CD4-positive, CD25-positive, alpha-beta regulatory T cell (primary cell): ENCODE measurements at regions not wholly inside any gene's neighbourhood (a gene's known extent, or its start where the extent isn't known, plus 50 kb on each side); places are given as distances from the start of the nearest gene placed in this dataset.

Source experiments
- ATAC-seq, 2 donors: fragments of 150-1000 bp; cut with Tn5 transposase; one replicate each; pipeline ENCODE4 v1.10.0; 2021; ENCODE audit warnings: low read depth in 2 of 2, moderate number of reproducible peaks in 2 of 2, moderate library complexity in 1 of 2
- DNase-seq, 3 donors: peaks; one replicate each; pipeline versions ENCODE4 v3.0.0 to v3.0.0-alpha.2; 2012 to 2022; ENCODE audit warnings: mixed read lengths in 1 of 3
- H3K27ac ChIP-seq: one replicate; pipeline ENCODE4 v1.7.0; 2013; ENCODE audit warnings: mild to moderate bottlenecking, low read length; ENCODE audit not compliant: insufficient read depth, poor library complexity, severe bottlenecking
- H3K27me3 ChIP-seq: one replicate; pipeline ENCODE4 v1.7.0; 2013; ENCODE audit warnings: low read length; ENCODE audit not compliant: control insufficient read depth, insufficient read depth
- H3K36me3 ChIP-seq: one replicate; pipeline ENCODE4 v1.7.0; 2013; ENCODE audit warnings: mild to moderate bottlenecking, low read length, moderate library complexity; ENCODE audit not compliant: control insufficient read depth, insufficient read depth
- H3K4me1 ChIP-seq: 2 replicates; pipeline ENCODE4 v1.7.0; 2013; ENCODE audit warnings: mild to moderate bottlenecking, low read length; ENCODE audit not compliant: insufficient read depth, control insufficient read depth, poor library complexity, severe bottlenecking
- H3K4me3 ChIP-seq: one replicate; pipeline ENCODE4 v1.7.0; 2013; ENCODE audit warnings: low read depth, mild to moderate bottlenecking, low read length, moderate library complexity
- H3K9me3 ChIP-seq, 2 experiments: 1 replicate in 1 of 2; 2 replicates in 1 of 2; pipeline ENCODE4 v1.7.0; 2013; ENCODE audit warnings: low read length in 2 of 2, mild to moderate bottlenecking in 1 of 2, moderate library complexity in 1 of 2; ENCODE audit not compliant: control insufficient read depth in 2 of 2
- H3K27ac Mint-ChIP-seq, 3 donors: one replicate each; pipeline ENCODE4 v1.8.0; 2020 to 2022; ENCODE audit warnings: mild to moderate bottlenecking in 3 of 3, mixed read lengths in 3 of 3, moderate library complexity in 2 of 3
- H3K27me3 Mint-ChIP-seq: one replicate; pipeline ENCODE4 v1.8.0; 2022; ENCODE audit warnings: mild to moderate bottlenecking, mixed read lengths
- H3K36me3 Mint-ChIP-seq: one replicate; pipeline ENCODE4 v1.8.0; 2020; ENCODE audit warnings: mixed read lengths
- H3K4me1 Mint-ChIP-seq, 4 donors: one replicate each; pipeline ENCODE4 v1.8.0; 2020 to 2022; ENCODE audit warnings: mixed read lengths in 4 of 4, mild to moderate bottlenecking in 1 of 4
- H3K4me3 Mint-ChIP-seq, 4 donors: one replicate each; pipeline ENCODE4 v1.8.0; 2020 to 2022; ENCODE audit warnings: mild to moderate bottlenecking in 4 of 4, mixed read lengths in 4 of 4, moderate library complexity in 3 of 4
- H3K9me3 Mint-ChIP-seq, 7 donors: one replicate each; pipeline ENCODE4 v1.8.0; 2020 to 2022; ENCODE audit warnings: mixed read lengths in 7 of 7, mild to moderate bottlenecking in 3 of 7, moderate library complexity in 2 of 7

DNA sequence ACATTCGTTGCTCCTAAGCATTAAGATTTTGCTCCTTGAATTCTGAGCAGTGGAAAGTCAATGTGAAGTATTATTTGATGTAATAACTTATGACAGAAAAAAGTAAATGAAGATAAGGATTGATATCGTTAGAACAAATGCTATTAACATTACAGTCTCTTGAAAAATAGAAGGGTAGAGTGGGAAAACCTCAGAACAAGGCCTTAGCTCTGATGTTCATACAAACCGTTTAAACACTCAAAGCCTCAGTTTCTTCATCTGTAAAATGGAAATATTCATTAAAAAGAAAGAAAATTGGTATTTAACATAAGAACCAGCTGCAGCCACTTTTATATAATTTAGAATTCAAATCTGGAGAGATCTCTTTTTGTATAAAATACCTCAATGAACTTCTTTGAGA, 250.4 kb upstream of the NCKAP5 start:
- H3K36me3 ChIP-seq = no peaks in the 10 kb centered on the region
- DNase-seq = no peak
- no peaks in the 10 kb centered on the region for H3K9me3 ChIP-seq
- no peak overlapping the region for H3K27ac ChIP-seq
- peaks cover 0 to 4% (median 0%) of the 10 kb centered on the region in 7 donors for H3K9me3 Mint-ChIP-seq
- H3K27ac Mint-ChIP-seq = no peak overlapping the region
- H3K27me3 ChIP-seq = no peaks in the 10 kb centered on the region
- H3K4me1 Mint-ChIP-seq = no peaks in the 10 kb centered on the region
- no peaks in the 10 kb centered on the region for H3K36me3 Mint-ChIP-seq
- no peak for ATAC-seq
- H3K4me3 Mint-ChIP-seq = no peak overlapping the region
- H3K4me3 ChIP-seq = no peak overlapping the region
- no peaks in the 10 kb centered on the region for H3K4me1 ChIP-seq
- no peaks in the 10 kb centered on the region for H3K27me3 Mint-ChIP-seq

DNA sequence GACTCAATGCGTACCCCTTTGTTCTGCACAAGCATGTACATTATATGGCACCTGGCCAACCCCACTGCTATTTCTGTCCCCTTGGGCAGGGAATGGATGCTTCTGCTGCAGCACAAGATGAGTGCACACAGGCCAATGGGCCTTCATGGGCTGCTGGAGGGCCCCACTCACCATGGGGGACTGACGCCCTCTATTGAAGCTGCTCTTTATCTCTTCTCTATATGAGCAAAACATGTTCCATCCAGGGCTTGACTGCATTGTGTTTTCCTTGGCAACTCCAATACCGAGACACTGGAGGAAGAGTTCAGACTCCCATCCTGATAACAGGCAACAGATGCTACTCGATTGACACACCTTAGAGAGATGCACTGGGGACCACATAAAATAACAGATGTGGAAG, 251.6 kb upstream of the NCKAP5 start:
- Mint-ChIP-seq H3K9me3 (peaks cover 0 to 1% (median 0%) of the 10 kb centered on the region in 7 donors), H3K27ac (no peak overlapping the region), H3K36me3 (no peaks in the 10 kb centered on the region), H3K4me3 (no peak overlapping the region), H3K4me1 (no peaks in the 10 kb centered on the region), H3K27me3 (no peaks in the 10 kb centered on the region)
- DNase-seq (no peak), ATAC-seq (no peak)
- Histone ChIP-seq H3K9me3 (no peaks in the 10 kb centered on the region), H3K27ac (no peak overlapping the region), H3K36me3 (no peaks in the 10 kb centered on the region), H3K27me3 (no peaks in the 10 kb centered on the region), H3K4me1 (no peaks in the 10 kb centered on the region), H3K4me3 (no peak overlapping the region)

DNA sequence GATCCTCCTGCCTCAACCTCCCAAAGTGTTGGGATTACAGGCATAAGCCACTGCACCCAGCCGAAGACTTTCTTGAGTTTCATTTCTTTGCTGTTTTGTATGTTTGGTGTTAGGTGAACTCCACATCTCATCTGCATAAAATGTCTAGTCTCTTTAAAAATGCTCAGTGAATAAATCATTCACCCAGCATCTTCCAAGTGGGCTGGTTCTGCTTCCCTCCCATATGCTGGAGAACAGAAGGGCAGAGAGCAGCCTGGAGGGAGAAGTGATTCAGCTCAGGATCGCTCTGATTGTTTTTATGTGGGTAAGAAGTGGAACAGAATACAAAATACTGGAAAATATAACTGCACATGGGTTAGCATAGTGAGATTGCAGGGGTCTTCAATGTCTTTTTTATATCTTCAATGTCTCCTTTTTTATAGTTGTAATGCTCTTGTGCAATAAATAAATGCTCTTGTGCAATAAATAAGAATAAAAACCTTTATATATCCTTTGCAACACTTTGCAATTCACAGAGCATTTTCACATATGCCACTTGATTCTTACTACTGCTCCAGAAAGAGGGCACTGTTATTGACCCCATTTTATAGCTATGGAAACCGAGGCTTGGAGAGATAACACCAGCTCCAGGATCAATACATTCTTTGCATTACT, 253.0 kb upstream of the NCKAP5 start:
- no peaks in the 10 kb centered on the region for H3K27me3 ChIP-seq

DNA sequence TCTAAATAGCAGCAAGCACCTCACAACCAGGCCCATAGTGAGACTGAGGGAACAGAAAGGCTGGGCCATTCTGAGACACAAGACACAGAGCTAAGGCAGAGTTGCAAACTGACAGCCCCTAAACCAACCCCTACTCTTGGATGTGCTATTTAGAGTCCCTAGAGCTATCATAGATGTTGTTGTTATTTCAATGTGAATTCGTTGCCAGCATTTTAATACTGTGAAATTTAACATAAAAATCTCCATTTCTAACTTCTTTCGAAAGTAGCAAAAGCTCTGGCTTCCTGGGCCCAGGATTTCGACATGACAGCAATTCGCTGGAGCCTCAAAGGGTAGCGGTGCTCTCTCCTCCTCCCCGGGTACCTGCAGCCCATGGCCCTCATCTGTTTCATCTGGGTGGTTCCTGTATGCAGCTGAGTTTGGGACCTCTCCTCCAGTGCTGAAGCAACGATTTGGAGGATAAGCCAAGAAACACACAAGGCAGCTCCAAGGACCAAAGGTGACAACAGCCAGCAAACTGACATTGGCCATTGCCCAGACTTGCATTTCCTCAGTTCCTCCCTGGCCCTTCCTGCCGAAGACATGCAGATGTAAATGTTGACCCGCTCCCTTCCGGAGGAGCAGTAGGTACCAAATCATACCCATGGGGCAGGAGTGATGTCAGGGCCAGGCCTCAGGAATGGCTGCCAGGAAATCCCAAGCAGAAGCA, 254.4 kb upstream of the NCKAP5 start:
- no peaks in the 10 kb centered on the region for H3K4me1 ChIP-seq
- no peaks in the 10 kb centered on the region for H3K9me3 ChIP-seq
- peaks cover 4% of the 10 kb centered on the region for H3K27me3 Mint-ChIP-seq
- DNase-seq (no peak), ATAC-seq (no peak)
- H3K36me3 ChIP-seq = no peaks in the 10 kb centered on the region
- H3K4me3 Mint-ChIP-seq = no peak overlapping the region
- H3K27ac Mint-ChIP-seq = no peak overlapping the region
- no peak overlapping the region for H3K27ac ChIP-seq
- H3K36me3 Mint-ChIP-seq = no peaks in the 10 kb centered on the region
- H3K4me3 ChIP-seq = no peak overlapping the region
- no peaks in the 10 kb centered on the region for H3K27me3 ChIP-seq
- no peaks in the 10 kb centered on the region for H3K4me1 Mint-ChIP-seq
- H3K9me3 Mint-ChIP-seq = peaks cover 0 to 1% (median 0%) of the 10 kb centered on the region in 7 donors

More for the DNA sequence above, 253.0 kb upstream of the NCKAP5 start:
- no peaks in the 10 kb centered on the region for H3K36me3 Mint-ChIP-seq
- H3K4me3 ChIP-seq = no peak overlapping the region
- ATAC-seq = no peak
- H3K27me3 Mint-ChIP-seq = peaks cover 4% of the 10 kb centered on the region
- no peaks in the 10 kb centered on the region for H3K4me1 ChIP-seq
- H3K9me3 Mint-ChIP-seq = peaks cover 0 to 1% (median 0%) of the 10 kb centered on the region in 7 donors
- no peak for DNase-seq
- H3K4me1 Mint-ChIP-seq = no peaks in the 10 kb centered on the region
- H3K27ac Mint-ChIP-seq = no peak overlapping the region
- no peaks in the 10 kb centered on the region for H3K36me3 ChIP-seq
- no peaks in the 10 kb centered on the region for H3K9me3 ChIP-seq
- no peak overlapping the region for H3K4me3 Mint-ChIP-seq
- no peak overlapping the region for H3K27ac ChIP-seq

DNA sequence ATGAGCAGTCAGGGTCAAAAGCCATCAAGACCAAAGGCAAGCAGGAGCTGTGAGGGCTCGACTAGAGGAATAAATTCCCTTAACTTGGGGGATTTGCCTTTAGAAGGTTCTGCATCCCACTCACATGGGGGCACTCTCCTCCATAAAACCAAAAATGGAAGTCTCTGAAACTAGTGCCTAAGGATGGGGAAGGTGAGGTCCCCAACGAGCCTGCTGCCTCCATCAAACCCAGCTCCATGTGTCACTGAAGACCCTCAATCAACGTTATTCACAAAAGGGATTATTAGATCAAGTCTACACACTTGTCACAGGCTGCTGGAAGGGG, 254.9 kb upstream of the NCKAP5 start:
- Histone ChIP-seq H3K4me3 (no peak overlapping the region), H3K27ac (no peak overlapping the region), H3K27me3 (no peaks in the 10 kb centered on the region), H3K36me3 (no peaks in the 10 kb centered on the region), H3K9me3 (no peaks in the 10 kb centered on the region), H3K4me1 (no peaks in the 10 kb centered on the region)
- Mint-ChIP-seq H3K9me3 (peaks cover 0 to 1% (median 0%) of the 10 kb centered on the region in 7 donors), H3K4me3 (no peak overlapping the region), H3K4me1 (no peaks in the 10 kb centered on the region), H3K27me3 (peaks cover 4% of the 10 kb centered on the region), H3K27ac (no peak overlapping the region), H3K36me3 (no peaks in the 10 kb centered on the region)
- DNase-seq = no peak
- no peak for ATAC-seq

DNA sequence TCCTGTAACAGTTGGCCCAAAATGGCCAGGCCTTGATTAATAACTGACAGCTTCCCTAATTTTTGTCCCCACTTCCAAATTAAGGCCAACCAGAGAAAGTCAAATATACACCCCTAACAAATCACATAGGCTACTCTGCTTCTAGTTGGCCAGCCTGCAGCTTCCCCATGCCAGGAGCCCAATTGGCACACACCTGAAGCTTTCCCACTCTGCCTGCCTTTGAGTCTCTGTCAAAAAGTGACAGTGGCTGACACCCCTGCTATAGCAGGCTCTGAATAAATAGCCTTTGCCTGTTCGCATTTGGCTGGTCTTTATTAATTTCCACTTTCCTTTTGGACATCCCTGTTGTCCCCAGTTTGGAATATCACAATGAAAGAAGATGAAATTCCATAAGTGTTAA, 256.6 kb upstream of the NCKAP5 start:
- Mint-ChIP-seq H3K27ac (no peak overlapping the region), H3K4me1 (no peaks in the 10 kb centered on the region), H3K27me3 (peaks cover 4% of the 10 kb centered on the region), H3K4me3 (no peak overlapping the region), H3K36me3 (no peaks in the 10 kb centered on the region), H3K9me3 (peaks cover 0 to 1% (median 0%) of the 10 kb centered on the region in 7 donors)
- Histone ChIP-seq H3K27ac (no peak overlapping the region), H3K27me3 (no peaks in the 10 kb centered on the region), H3K4me3 (no peak overlapping the region), H3K9me3 (no peaks in the 10 kb centered on the region), H3K4me1 (no peaks in the 10 kb centered on the region), H3K36me3 (no peaks in the 10 kb centered on the region)
- ATAC-seq = no peak
- no peak for DNase-seq

DNA sequence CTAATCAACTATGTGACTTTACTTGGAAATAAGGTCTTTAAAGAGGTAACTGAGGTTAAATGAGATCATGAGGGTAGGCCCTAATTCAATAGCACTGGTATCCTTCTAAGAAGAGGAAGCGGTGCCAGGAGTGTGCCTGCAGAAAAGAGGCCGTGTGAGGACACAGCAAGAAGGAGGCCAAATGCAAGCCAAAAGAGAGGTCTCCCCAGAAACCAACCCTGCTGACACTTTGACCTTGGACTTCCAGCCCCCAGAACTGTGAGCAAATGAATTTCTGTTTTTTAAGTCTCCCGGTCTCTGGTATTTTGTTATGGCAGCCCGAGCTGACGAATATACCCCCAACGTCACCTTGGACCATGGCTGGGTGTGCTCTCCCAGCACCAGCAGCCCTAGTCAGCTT, 257.5 kb upstream of the NCKAP5 start:
- H3K4me3 Mint-ChIP-seq = no peak overlapping the region
- ATAC-seq (no peak), DNase-seq (no peak)
- H3K36me3 Mint-ChIP-seq = no peaks in the 10 kb centered on the region
- Histone ChIP-seq H3K4me1 (no peaks in the 10 kb centered on the region), H3K4me3 (no peak overlapping the region), H3K27ac (no peak overlapping the region), H3K36me3 (no peaks in the 10 kb centered on the region), H3K27me3 (no peaks in the 10 kb centered on the region), H3K9me3 (no peaks in the 10 kb centered on the region)
- peaks cover 0 to 1% (median 0%) of the 10 kb centered on the region in 7 donors for H3K9me3 Mint-ChIP-seq
- no peaks in the 10 kb centered on the region for H3K4me1 Mint-ChIP-seq
- H3K27ac Mint-ChIP-seq = no peak overlapping the region
- peaks cover 4% of the 10 kb centered on the region for H3K27me3 Mint-ChIP-seq

DNA sequence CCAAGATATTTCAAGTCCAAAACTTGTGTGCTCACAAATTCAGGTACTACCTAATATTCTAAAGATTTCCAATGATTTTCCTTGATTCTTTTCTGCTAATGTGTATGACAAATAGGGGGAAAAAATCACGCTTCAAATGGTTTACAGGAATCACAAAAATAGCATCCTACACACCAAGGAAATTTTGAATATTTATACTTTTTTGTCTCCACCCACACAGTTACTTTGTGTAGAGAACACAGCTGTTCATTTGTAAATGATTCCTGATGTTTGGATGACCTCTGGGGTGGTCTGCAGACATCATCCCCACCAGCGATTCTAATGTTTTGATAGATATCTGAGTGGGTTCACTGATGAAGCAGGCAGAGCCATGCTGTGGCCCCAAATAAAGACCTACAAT, 260.6 kb upstream of the NCKAP5 start:
- Histone ChIP-seq H3K36me3 (no peaks in the 10 kb centered on the region), H3K27me3 (no peaks in the 10 kb centered on the region), H3K9me3 (no peaks in the 10 kb centered on the region), H3K4me3 (no peak overlapping the region), H3K27ac (no peak overlapping the region), H3K4me1 (no peaks in the 10 kb centered on the region)
- ATAC-seq (no peak), DNase-seq (no peak)
- H3K4me3 Mint-ChIP-seq = no peak overlapping the region
- no peak overlapping the region for H3K27ac Mint-ChIP-seq
- no peaks in the 10 kb centered on the region for H3K4me1 Mint-ChIP-seq
- H3K9me3 Mint-ChIP-seq = peaks cover 0 to 1% (median 0%) of the 10 kb centered on the region in 7 donors
- no peaks in the 10 kb centered on the region for H3K36me3 Mint-ChIP-seq
- peaks cover 4% of the 10 kb centered on the region for H3K27me3 Mint-ChIP-seq
